ENCODE measurements at regions not wholly inside any gene's neighbourhood (a gene's known extent, or its start where the extent isn't known, plus 50 kb on each side); places are given as distances from the start of the nearest gene placed in this dataset.

- Histone ChIP-seq H3K27me3 (ENCODE audit: control insufficient read depth, insufficient read depth, low read length) (no peaks in the 10 kb centered on the region), H3K27ac (ENCODE audit: low read length) (no peak overlapping the region), H3K4me3 (ENCODE audit: low read depth in 2 of 2, low read length in 2 of 2) (no peak overlapping the region), H3K4me1 (ENCODE audit: control insufficient read depth, insufficient read depth, low read length) (no peaks in the 10 kb centered on the region), H3K9me3 (ENCODE audit: control insufficient read depth, insufficient read depth, low read depth, low read length) (no peaks in the 10 kb centered on the region), H3K36me3 (ENCODE audit: control insufficient read depth, insufficient read depth, low read length) (no peaks in the 10 kb centered on the region)
- no peak for ATAC-seq
- intact Hi-C loops (cut with micrococcal nuclease; ENCODE audit: unreplicated experiment) (no loop called here), in situ Hi-C loops (cut with HindIII; ENCODE audit: low pct_unique_long_range_greater_than_20kb, low sequenced_read_pairs) (no loop called here)
- DNase-seq (ENCODE audit: low read depth, low spot score) = no peak
- ChIA-PET CTCF (no interaction called here), POLR2A (no interaction called here)
- TF ChIP-seq TCF7L2 (IDR thresholded peaks at IDR 0.05; ENCODE audit: low read depth, low read length) = no peak
- TF ChIP-seq SIN3A (IDR thresholded peaks at IDR 0.05; ENCODE audit: borderline replicate concordance, insufficient read depth, low read depth, low read length) = no peak
- no peak for TF ChIP-seq POLR2AphosphoS5 (IDR thresholded peaks at IDR 0.05; ENCODE audit: low read depth, low read length)
- no peak for TF ChIP-seq REST (IDR thresholded peaks at IDR 0.05; ENCODE audit: insufficient read depth in 1 of 2, low read depth in 2 of 2, low read length in 1 of 2)
- TF ChIP-seq CTCF (IDR thresholded peaks at IDR 0.05) = no peak
- no TSS peak for BruUV-seq (replicated peaks)
Measured at GRCh38 chr4:23041501-23041900, 348.8 kb downstream of the GBA3 start.

GRCh38 chr4:23040539-23040938 is 347.8 kb downstream of the GBA3 start:
- ATAC-seq (no peak), DNase-seq (ENCODE audit: low read depth, low spot score) (no peak)
- Histone ChIP-seq H3K9me3 (ENCODE audit: control insufficient read depth, insufficient read depth, low read depth, low read length) (no peaks in the 10 kb centered on the region), H3K27ac (ENCODE audit: low read length) (no peak overlapping the region), H3K27me3 (ENCODE audit: control insufficient read depth, insufficient read depth, low read length) (no peaks in the 10 kb centered on the region), H3K4me1 (ENCODE audit: control insufficient read depth, insufficient read depth, low read length) (no peaks in the 10 kb centered on the region), H3K36me3 (ENCODE audit: control insufficient read depth, insufficient read depth, low read length) (no peaks in the 10 kb centered on the region), H3K4me3 (ENCODE audit: low read depth in 2 of 2, low read length in 2 of 2) (no peak overlapping the region)
- CTCF ChIA-PET = no interaction called here
- POLR2A ChIA-PET = no interaction called here
- intact Hi-C loops (cut with micrococcal nuclease; ENCODE audit: unreplicated experiment) (no loop called here), in situ Hi-C loops (cut with HindIII; ENCODE audit: low pct_unique_long_range_greater_than_20kb, low sequenced_read_pairs) (no loop called here)
- BruUV-seq (replicated peaks) = no TSS peak
- no peak for TF ChIP-seq CTCF (IDR thresholded peaks at IDR 0.05)
- no peak for TF ChIP-seq REST (IDR thresholded peaks at IDR 0.05; ENCODE audit: insufficient read depth in 1 of 2, low read depth in 2 of 2, low read length in 1 of 2)
- TF ChIP-seq TCF7L2 (IDR thresholded peaks at IDR 0.05; ENCODE audit: low read depth, low read length) = no peak
- no peak for TF ChIP-seq POLR2AphosphoS5 (IDR thresholded peaks at IDR 0.05; ENCODE audit: low read depth, low read length)
- no peak for TF ChIP-seq SIN3A (IDR thresholded peaks at IDR 0.05; ENCODE audit: borderline replicate concordance, insufficient read depth, low read depth, low read length)
